Mesendoderm (in vitro differentiated cells): ENCODE measurements at regions not wholly inside any gene's neighbourhood (a gene's known extent, or its start where the extent isn't known, plus 50 kb on each side); places are given as distances from the start of the nearest gene placed in this dataset.

Experiments used
- DNase-seq: peaks from one replicate; pipeline ENCODE4 v3.0.0; 2013
- H2AK5ac ChIP-seq: 2 replicates; pipeline ENCODE4 v1.6.1; 2013; ENCODE audit warnings: low read length, inconsistent platforms
- H2BK120ac ChIP-seq: 2 replicates; pipeline ENCODE4 v1.6.1; 2013; ENCODE audit warnings: low read depth, mild to moderate bottlenecking, low read length, moderate library complexity, mixed read lengths
- H2BK15ac ChIP-seq: replicated peaks from 2 replicates; pipeline ENCODE4 v1.6.1; 2013; ENCODE audit warnings: low read depth, mild to moderate bottlenecking, moderate library complexity
- H2BK5ac ChIP-seq: 2 replicates; pipeline ENCODE4 v1.6.1; 2013; ENCODE audit warnings: low read length, inconsistent platforms
- H3K18ac ChIP-seq: 2 replicates; pipeline ENCODE4 v1.6.1; 2013; ENCODE audit warnings: mild to moderate bottlenecking, low read length, mixed read lengths
- H3K23ac ChIP-seq: one replicate; pipeline ENCODE4 v1.6.1; 2013; ENCODE audit warnings: low read length
- H3K27ac ChIP-seq: 2 replicates; pipeline ENCODE4 v1.5.1; 2013; ENCODE audit warnings: low read depth, mild to moderate bottlenecking, inconsistent platforms, low read length, moderate library complexity
- H3K27me3 ChIP-seq: 2 replicates; pipeline ENCODE4 v1.6.1; 2013; ENCODE audit warnings: low read length, control low read depth, mild to moderate bottlenecking, inconsistent platforms; ENCODE audit not compliant: insufficient read depth, poor library complexity
- H3K36me3 ChIP-seq: 2 replicates; pipeline ENCODE4 v1.6.1; 2013; ENCODE audit warnings: low read length, inconsistent platforms; ENCODE audit not compliant: control insufficient read depth, insufficient read depth
- H3K4ac ChIP-seq: one replicate; pipeline ENCODE4 v1.6.1; 2013; ENCODE audit warnings: low read depth, mild to moderate bottlenecking, low read length, moderate library complexity
- H3K4me1 ChIP-seq: 2 replicates; pipeline ENCODE4 v1.6.1; 2013; ENCODE audit warnings: low read depth, low read length, inconsistent platforms; ENCODE audit not compliant: control insufficient read depth
- H3K4me2 ChIP-seq: 2 replicates; pipeline ENCODE4 v1.6.1; 2013; ENCODE audit warnings: low read length
- H3K4me3 ChIP-seq: 2 replicates; pipeline ENCODE4 v1.5.1; 2013; ENCODE audit warnings: mild to moderate bottlenecking, low read length
- H3K56ac ChIP-seq: one replicate; pipeline ENCODE4 v1.6.1; 2013; ENCODE audit warnings: low read length
- H3K79me1 ChIP-seq: 2 replicates; pipeline ENCODE4 v1.6.1; 2013; ENCODE audit warnings: low read length, inconsistent platforms
- H3K79me2 ChIP-seq: 2 replicates; pipeline ENCODE4 v1.6.1; 2013; ENCODE audit warnings: mild to moderate bottlenecking, low read length; ENCODE audit not compliant: control insufficient read depth, insufficient read depth
- H3K9ac ChIP-seq: 2 replicates; pipeline ENCODE4 v1.6.1; 2013; ENCODE audit warnings: low read length, inconsistent platforms
- H4K5ac ChIP-seq: one replicate; pipeline ENCODE4 v1.6.1; 2013; ENCODE audit warnings: low read length
- H4K8ac ChIP-seq: one replicate; pipeline ENCODE4 v1.6.1; 2013; ENCODE audit warnings: low read depth, mild to moderate bottlenecking, control low read depth, low read length, moderate library complexity
- WGBS: extraction: QIAGEN DNeasy Blood & Tissue Kit; methylation state at CpG from one replicate; pipeline ENCODE4 v1.1.7; 2013; ENCODE audit warnings: low lambda C conversion rate, missing lambda C conversion rate; ENCODE audit not compliant: insufficient coverage; ENCODE audit errors: extremely low coverage; 5-methylcytosine and 5-hydroxymethylcytosine counted together

DNA sequence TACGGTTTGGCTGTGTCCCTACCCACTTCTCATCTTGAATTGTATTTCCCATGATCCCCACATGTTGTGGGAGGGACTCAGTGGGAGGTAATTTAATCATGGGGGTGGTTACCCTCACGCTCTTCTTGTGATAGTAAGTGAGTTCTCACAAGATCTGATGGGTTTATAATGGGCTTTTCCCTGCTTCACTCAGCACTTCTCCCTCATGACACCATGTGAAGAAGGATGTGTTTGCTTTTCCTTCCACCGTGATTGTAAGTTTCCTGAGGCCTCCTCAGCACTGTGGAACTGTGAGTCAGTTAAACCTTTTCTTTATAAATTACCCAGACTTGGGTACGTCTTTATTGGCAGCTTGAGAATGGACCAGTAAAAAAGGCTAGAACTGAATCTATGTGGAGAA, 750.0 kb upstream of the ID2 start:
- Histone ChIP-seq H3K4ac (no peak overlapping the region), H3K56ac (no peak overlapping the region), H3K18ac (no peak overlapping the region), H4K5ac (no peak overlapping the region), H3K79me1 (no peaks in the 10 kb centered on the region), H3K36me3 (no peaks in the 10 kb centered on the region), H2BK15ac (no peak overlapping the region), H2AK5ac (no peak overlapping the region), H3K4me1 (no peaks in the 10 kb centered on the region), H3K9ac (no peak overlapping the region), H3K23ac (no peak overlapping the region), H4K8ac (no peak overlapping the region), H2BK5ac (no peak overlapping the region), H3K79me2 (no peaks in the 10 kb centered on the region), H3K27ac (no peak overlapping the region), H3K4me3 (no peak overlapping the region), H2BK120ac (no peak overlapping the region), H3K27me3 (no peaks in the 10 kb centered on the region), H3K4me2 (no peak overlapping the region)
- no CpG with 5 or more reads among the region's 4 CpGs for WGBS
- no peak for DNase-seq

DNA sequence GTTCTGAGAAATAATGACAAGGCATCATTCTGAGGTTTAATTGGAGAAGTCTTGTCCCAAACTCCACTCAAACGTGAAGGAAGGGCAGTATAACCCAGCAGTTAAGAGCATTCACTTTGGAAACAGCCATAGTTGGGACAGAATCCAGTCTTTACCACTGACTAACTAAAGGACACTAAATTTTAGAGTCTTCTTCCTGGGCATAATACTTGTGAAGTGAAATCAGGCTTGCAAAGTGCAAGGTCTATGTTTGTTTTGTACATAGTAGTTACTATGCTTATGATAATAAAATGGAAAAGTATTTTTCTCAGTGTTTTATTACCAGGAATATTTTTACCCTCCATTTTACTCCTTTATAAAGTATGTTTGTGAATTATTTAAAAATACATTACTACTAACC, 748.2 kb upstream of the ID2 start:
- no peak overlapping the region for H3K4ac ChIP-seq
- H2BK5ac ChIP-seq: no peak overlapping the region
- no peaks in the 10 kb centered on the region for H3K27me3 ChIP-seq
- H2BK15ac ChIP-seq: no peak overlapping the region
- no peak overlapping the region for H3K27ac ChIP-seq
- H2AK5ac ChIP-seq: no peak overlapping the region
- H3K79me2 ChIP-seq: no peaks in the 10 kb centered on the region
- H3K4me2 ChIP-seq: no peak overlapping the region
- no peak for DNase-seq
- H3K4me1 ChIP-seq: no peaks in the 10 kb centered on the region
- H3K18ac ChIP-seq: no peak overlapping the region
- no peak overlapping the region for H3K9ac ChIP-seq
- H4K8ac ChIP-seq: no peak overlapping the region
- no peak overlapping the region for H4K5ac ChIP-seq
- H2BK120ac ChIP-seq: no peak overlapping the region
- no peaks in the 10 kb centered on the region for H3K79me1 ChIP-seq
- WGBS: no CpG with 5 or more reads among the region's 1 CpG
- H3K4me3 ChIP-seq: no peak overlapping the region
- H3K56ac ChIP-seq: no peak overlapping the region
- no peak overlapping the region for H3K23ac ChIP-seq
- no peaks in the 10 kb centered on the region for H3K36me3 ChIP-seq

DNA sequence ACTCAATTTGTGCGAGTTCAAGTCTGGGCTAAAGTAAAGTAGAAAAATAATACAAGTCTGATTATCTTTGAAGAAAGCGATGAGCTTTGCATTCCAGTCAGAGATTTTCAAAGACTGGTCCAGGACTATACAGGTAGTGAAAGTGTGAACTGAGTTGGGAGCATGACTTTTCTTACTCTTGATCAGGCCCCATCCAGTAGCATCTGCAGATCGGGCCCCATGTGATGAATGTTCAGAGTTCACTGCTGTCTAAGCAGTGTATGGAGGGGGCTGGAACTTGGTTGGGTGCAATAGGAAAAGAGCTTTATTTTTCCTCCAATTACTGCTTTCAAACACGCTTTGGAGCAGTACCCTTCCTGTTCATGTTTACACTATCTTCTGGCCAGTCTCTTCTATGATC, 747.4 kb upstream of the ID2 start:
- no peak overlapping the region for H3K9ac ChIP-seq
- H3K4me3 ChIP-seq: no peak overlapping the region
- H4K8ac ChIP-seq: no peak overlapping the region
- no peaks in the 10 kb centered on the region for H3K79me1 ChIP-seq
- H3K56ac ChIP-seq: no peak overlapping the region
- no peak overlapping the region for H2BK5ac ChIP-seq
- no peak overlapping the region for H4K5ac ChIP-seq
- no peak overlapping the region for H2BK120ac ChIP-seq
- H3K23ac ChIP-seq: no peak overlapping the region
- H3K36me3 ChIP-seq: no peaks in the 10 kb centered on the region
- no peak overlapping the region for H3K18ac ChIP-seq
- no peaks in the 10 kb centered on the region for H3K27me3 ChIP-seq
- DNase-seq: no peak
- WGBS: no CpG with 5 or more reads among the region's 4 CpGs
- H3K27ac ChIP-seq: no peak overlapping the region
- H3K4me1 ChIP-seq: no peaks in the 10 kb centered on the region
- H2AK5ac ChIP-seq: no peak overlapping the region
- no peak overlapping the region for H3K4me2 ChIP-seq
- H3K4ac ChIP-seq: no peak overlapping the region
- H3K79me2 ChIP-seq: no peaks in the 10 kb centered on the region
- no peak overlapping the region for H2BK15ac ChIP-seq

DNA sequence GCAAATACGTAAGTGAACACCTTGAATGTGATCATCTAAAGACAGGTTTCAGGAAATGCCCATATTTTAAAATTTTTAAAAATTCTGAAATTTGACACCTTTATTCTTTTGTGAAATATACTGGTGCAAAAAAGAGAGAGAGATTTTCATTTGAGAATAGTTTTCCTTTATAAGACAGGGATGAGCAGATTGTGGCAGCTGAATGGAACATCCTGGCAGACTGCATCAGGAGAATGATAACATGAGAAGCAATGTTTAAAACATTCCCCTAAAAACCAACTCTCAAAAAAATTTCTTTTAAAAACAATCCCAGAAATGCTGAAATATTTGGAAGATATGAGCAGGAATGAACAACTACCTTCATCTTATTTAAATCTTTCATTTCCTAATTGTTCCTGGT, 744.8 kb upstream of the ID2 start:
- Histone ChIP-seq H3K18ac (no peak overlapping the region), H3K4me1 (no peaks in the 10 kb centered on the region), H3K4me2 (no peak overlapping the region), H3K9ac (no peak overlapping the region), H3K56ac (no peak overlapping the region), H3K4me3 (no peak overlapping the region), H3K79me2 (no peaks in the 10 kb centered on the region), H3K23ac (no peak overlapping the region), H3K4ac (no peak overlapping the region), H3K27me3 (no peaks in the 10 kb centered on the region), H3K79me1 (no peaks in the 10 kb centered on the region), H3K36me3 (no peaks in the 10 kb centered on the region), H4K8ac (no peak overlapping the region), H2BK120ac (no peak overlapping the region), H3K27ac (no peak overlapping the region), H2AK5ac (no peak overlapping the region), H2BK15ac (no peak overlapping the region), H2BK5ac (no peak overlapping the region), H4K5ac (no peak overlapping the region)
- no peak for DNase-seq
- WGBS: no CpG with 5 or more reads among the region's 1 CpG

DNA sequence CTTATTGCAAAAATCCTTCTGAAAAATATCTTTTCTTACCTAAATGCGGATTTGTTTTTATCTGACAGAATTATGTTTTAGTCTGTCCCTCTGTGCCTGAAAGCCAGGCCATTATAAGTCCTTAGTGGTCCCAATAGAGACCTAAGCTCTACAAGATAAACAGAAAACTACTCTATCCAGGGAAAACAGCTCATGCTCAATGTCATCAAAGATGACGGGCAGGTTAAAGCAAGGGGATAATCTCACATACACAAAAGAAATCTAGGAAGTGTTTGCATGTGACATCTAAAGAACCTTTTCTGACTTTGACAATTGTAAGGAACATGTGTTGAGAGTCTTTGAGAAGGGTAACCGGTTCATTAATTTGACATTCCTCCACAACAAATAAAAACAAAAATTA, 741.1 kb upstream of the ID2 start:
- no peaks in the 10 kb centered on the region for H3K36me3 ChIP-seq
- no peaks in the 10 kb centered on the region for H3K4me1 ChIP-seq
- no peak for DNase-seq
- no peak overlapping the region for H3K27ac ChIP-seq
- H4K5ac ChIP-seq: no peak overlapping the region
- no peak overlapping the region for H3K9ac ChIP-seq
- no peak overlapping the region for H3K4me3 ChIP-seq
- H2AK5ac ChIP-seq: no peak overlapping the region
- H2BK5ac ChIP-seq: no peak overlapping the region
- no peak overlapping the region for H3K4me2 ChIP-seq
- no peaks in the 10 kb centered on the region for H3K79me1 ChIP-seq
- H4K8ac ChIP-seq: no peak overlapping the region
- no CpG with 5 or more reads among the region's 3 CpGs for WGBS
- H3K79me2 ChIP-seq: no peaks in the 10 kb centered on the region
- no peak overlapping the region for H3K56ac ChIP-seq
- H3K18ac ChIP-seq: no peak overlapping the region
- no peak overlapping the region for H3K4ac ChIP-seq
- H2BK15ac ChIP-seq: no peak overlapping the region
- H3K23ac ChIP-seq: no peak overlapping the region
- no peak overlapping the region for H2BK120ac ChIP-seq
- no peaks in the 10 kb centered on the region for H3K27me3 ChIP-seq

DNA sequence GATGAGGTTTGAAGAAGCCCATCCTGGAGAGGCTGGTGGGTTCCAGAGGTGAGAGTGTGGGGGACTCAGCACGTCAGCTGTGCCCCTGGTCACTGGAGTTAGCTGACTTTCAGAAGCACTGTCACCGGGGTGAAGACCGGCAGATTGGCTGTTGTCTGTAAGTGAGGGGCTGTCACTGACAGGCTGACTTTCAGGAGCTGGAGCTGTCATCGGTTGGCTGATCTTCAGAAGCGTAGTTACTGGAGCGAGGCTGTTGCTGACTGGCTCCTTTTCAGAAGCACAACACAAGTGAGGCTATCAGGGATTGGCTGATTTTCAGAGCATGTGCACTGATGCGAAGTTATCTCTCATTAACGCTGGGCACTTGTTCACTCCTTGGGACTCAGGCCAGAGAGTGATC, 738.4 kb upstream of the ID2 start:
- no peak overlapping the region for H2BK5ac ChIP-seq
- H3K18ac ChIP-seq: no peak overlapping the region
- no peaks in the 10 kb centered on the region for H3K79me1 ChIP-seq
- DNase-seq: peak; percentile 11
- no peaks in the 10 kb centered on the region for H3K36me3 ChIP-seq
- no peak overlapping the region for H3K4ac ChIP-seq
- no peaks in the 10 kb centered on the region for H3K4me1 ChIP-seq
- no peak overlapping the region for H3K56ac ChIP-seq
- H3K4me3 ChIP-seq: no peak overlapping the region
- no peak overlapping the region for H4K8ac ChIP-seq
- H3K4me2 ChIP-seq: no peak overlapping the region
- no peak overlapping the region for H3K23ac ChIP-seq
- no peak overlapping the region for H2AK5ac ChIP-seq
- no peak overlapping the region for H2BK15ac ChIP-seq
- H4K5ac ChIP-seq: no peak overlapping the region
- H3K27me3 ChIP-seq: no peaks in the 10 kb centered on the region
- no peak overlapping the region for H3K27ac ChIP-seq
- H3K9ac ChIP-seq: no peak overlapping the region
- H3K79me2 ChIP-seq: no peaks in the 10 kb centered on the region
- no CpG with 5 or more reads among the region's 8 CpGs for WGBS
- H2BK120ac ChIP-seq: no peak overlapping the region
